ENCODE measurements at regions not wholly inside any gene's neighbourhood (a gene's known extent, or its start where the extent isn't known, plus 50 kb on each side); places are given as distances from the start of the nearest gene placed in this dataset.

GRCh38 chr10:88182601-88182930 lies 319.1 kb downstream of the PTEN start:
- TF ChIP-seq, protein P1, sequence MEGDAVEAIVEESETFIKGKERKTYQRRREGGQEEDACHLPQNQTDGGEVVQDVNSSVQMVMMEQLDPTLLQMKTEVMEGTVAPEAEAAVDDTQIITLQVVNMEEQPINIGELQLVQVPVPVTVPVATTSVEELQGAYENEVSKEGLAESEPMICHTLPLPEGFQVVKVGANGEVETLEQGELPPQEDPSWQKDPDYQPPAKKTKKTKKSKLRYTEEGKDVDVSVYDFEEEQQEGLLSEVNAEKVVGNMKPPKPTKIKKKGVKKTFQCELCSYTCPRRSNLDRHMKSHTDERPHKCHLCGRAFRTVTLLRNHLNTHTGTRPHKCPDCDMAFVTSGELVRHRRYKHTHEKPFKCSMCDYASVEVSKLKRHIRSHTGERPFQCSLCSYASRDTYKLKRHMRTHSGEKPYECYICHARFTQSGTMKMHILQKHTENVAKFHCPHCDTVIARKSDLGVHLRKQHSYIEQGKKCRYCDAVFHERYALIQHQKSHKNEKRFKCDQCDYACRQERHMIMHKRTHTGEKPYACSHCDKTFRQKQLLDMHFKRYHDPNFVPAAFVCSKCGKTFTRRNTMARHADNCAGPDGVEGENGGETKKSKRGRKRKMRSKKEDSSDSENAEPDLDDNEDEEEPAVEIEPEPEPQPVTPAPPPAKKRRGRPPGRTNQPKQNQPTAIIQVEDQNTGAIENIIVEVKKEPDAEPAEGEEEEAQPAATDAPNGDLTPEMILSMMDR (conservative IDR thresholded peaks at IDR 0.05; ENCODE audit: low read depth, low read length) = no peak
- Histone ChIP-seq H3K4me2 (no peak overlapping the region), H3K27ac (no peak overlapping the region), H3K79me2 (ENCODE audit: insufficient read depth, low read depth) (no peaks in the 10 kb centered on the region), H3K27me3 (ENCODE audit: insufficient read depth, low read depth) (no peaks in the 10 kb centered on the region), H2AFZ (ENCODE audit: low read depth) (no peak overlapping the region), H3K4me1 (ENCODE audit: low read depth, poor library complexity, severe bottlenecking) (no peaks in the 10 kb centered on the region), H4K20me1 (ENCODE audit: insufficient read depth) (no peaks in the 10 kb centered on the region), H3K9ac (no peak overlapping the region), H3K36me3 (ENCODE audit: insufficient read depth) (no peaks in the 10 kb centered on the region), H3K4me3 (IDR thresholded peaks at IDR 0.05; ENCODE audit: insufficient read depth, low read depth, low read length) (no peak overlapping the region)

GRCh38 chr10:88184543-88185297 lies 321.3 kb downstream of the PTEN start:
- TF ChIP-seq, protein P1 (conservative IDR thresholded peaks at IDR 0.05; ENCODE audit: low read depth, low read length) = no peak
- no peaks in the 10 kb centered on the region for H3K79me2 ChIP-seq (ENCODE audit: insufficient read depth, low read depth)
- no peaks in the 10 kb centered on the region for H3K36me3 ChIP-seq (ENCODE audit: insufficient read depth)
- H3K4me2 ChIP-seq = no peak overlapping the region
- no peaks in the 10 kb centered on the region for H3K27me3 ChIP-seq (ENCODE audit: insufficient read depth, low read depth)
- no peak overlapping the region for H3K9ac ChIP-seq
- H4K20me1 ChIP-seq (ENCODE audit: insufficient read depth) = no peaks in the 10 kb centered on the region
- H2AFZ ChIP-seq (ENCODE audit: low read depth) = no peak overlapping the region
- no peak overlapping the region for H3K27ac ChIP-seq
- no peak overlapping the region for H3K4me3 ChIP-seq (IDR thresholded peaks at IDR 0.05; ENCODE audit: insufficient read depth, low read depth, low read length)
- H3K4me1 ChIP-seq (ENCODE audit: low read depth, poor library complexity, severe bottlenecking) = no peaks in the 10 kb centered on the region

DNA sequence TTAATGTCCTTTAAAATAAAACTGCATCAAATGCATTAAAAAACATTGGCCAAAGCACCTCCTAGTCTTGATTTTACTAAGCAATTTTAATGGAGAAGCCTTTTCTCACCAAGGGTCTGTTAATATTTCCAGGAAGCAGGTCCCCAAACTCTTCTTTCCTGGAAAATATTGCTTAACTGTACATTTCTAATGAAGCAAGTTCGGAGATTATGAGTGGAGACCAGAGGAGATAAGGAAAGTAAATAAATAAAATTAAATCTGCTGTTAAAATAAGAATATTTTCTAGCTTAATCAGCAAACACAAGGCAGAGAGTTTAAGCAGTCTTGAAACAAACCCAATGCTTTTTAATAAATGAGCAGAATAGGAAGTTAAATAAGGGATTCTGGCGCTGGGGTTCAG lies 322.4 kb downstream of the PTEN start:
- H3K27me3 ChIP-seq (ENCODE audit: insufficient read depth, low read depth) = no peaks in the 10 kb centered on the region
- no peaks in the 10 kb centered on the region for H3K36me3 ChIP-seq (ENCODE audit: insufficient read depth)
- H3K4me1 ChIP-seq (ENCODE audit: low read depth, poor library complexity, severe bottlenecking) = no peaks in the 10 kb centered on the region
- no peak overlapping the region for H3K9ac ChIP-seq
- H3K27ac ChIP-seq = no peak overlapping the region
- no peak overlapping the region for H3K4me2 ChIP-seq
- no peaks in the 10 kb centered on the region for H4K20me1 ChIP-seq (ENCODE audit: insufficient read depth)
- no peak overlapping the region for H2AFZ ChIP-seq (ENCODE audit: low read depth)
- H3K4me3 ChIP-seq (IDR thresholded peaks at IDR 0.05; ENCODE audit: insufficient read depth, low read depth, low read length) = no peak overlapping the region
- TF ChIP-seq, protein P1 (conservative IDR thresholded peaks at IDR 0.05; ENCODE audit: low read depth, low read length) = no peak
- H3K79me2 ChIP-seq (ENCODE audit: insufficient read depth, low read depth) = no peaks in the 10 kb centered on the region

- Histone ChIP-seq H2AFZ (ENCODE audit: low read depth) (no peak overlapping the region), H3K79me2 (ENCODE audit: insufficient read depth, low read depth) (no peaks in the 10 kb centered on the region), H3K36me3 (ENCODE audit: insufficient read depth) (no peaks in the 10 kb centered on the region), H3K27me3 (ENCODE audit: insufficient read depth, low read depth) (no peaks in the 10 kb centered on the region), H3K4me1 (ENCODE audit: low read depth, poor library complexity, severe bottlenecking) (no peaks in the 10 kb centered on the region), H3K27ac (no peak overlapping the region), H3K4me3 (IDR thresholded peaks at IDR 0.05; ENCODE audit: insufficient read depth, low read depth, low read length) (no peak overlapping the region), H4K20me1 (ENCODE audit: insufficient read depth) (no peaks in the 10 kb centered on the region), H3K4me2 (no peak overlapping the region), H3K9ac (no peak overlapping the region)
- TF ChIP-seq, protein P1 (conservative IDR thresholded peaks at IDR 0.05; ENCODE audit: low read depth, low read length) = no peak
Measured at GRCh38 chr10:88186335-88186734, 322.9 kb downstream of the PTEN start.
